ENCODE measurements at regions not wholly inside any gene's neighbourhood (a gene's known extent, or its start where the extent isn't known, plus 50 kb on each side); places are given as distances from the start of the nearest gene placed in this dataset.

DNA sequence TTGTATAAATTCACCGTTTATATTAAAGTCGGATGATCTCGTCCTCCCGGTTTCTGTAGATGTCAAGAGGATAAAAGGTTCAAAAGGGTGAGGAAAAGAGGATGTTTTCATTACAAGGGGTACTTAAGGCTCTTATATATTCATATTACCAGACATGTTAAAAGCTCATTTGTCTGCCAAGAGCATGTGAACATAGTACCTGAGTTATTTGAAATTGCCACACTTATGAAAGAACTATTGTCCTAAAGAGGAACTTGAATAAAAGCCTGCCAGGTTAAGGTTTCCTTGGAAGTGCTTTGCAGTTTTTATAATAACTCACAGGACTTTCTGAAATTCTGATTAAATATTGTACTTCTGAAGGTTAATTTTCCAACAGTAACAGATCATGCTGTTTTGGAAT, 1915.1 kb downstream of the MAT2B start:
- Mint-ChIP-seq H3K36me3 (ENCODE audit: low read depth) (no peaks in the 10 kb centered on the region), H3K9me3 (peaks cover 13% of the 10 kb centered on the region), H3K4me1 (ENCODE audit: low read depth) (no peaks in the 10 kb centered on the region), H3K4me3 (no peak overlapping the region), H3K27ac (no peak overlapping the region), H3K27me3 (ENCODE audit: low read depth) (no peaks in the 10 kb centered on the region)
- DNase-seq (ENCODE audit: low spot score) = no peak

DNA sequence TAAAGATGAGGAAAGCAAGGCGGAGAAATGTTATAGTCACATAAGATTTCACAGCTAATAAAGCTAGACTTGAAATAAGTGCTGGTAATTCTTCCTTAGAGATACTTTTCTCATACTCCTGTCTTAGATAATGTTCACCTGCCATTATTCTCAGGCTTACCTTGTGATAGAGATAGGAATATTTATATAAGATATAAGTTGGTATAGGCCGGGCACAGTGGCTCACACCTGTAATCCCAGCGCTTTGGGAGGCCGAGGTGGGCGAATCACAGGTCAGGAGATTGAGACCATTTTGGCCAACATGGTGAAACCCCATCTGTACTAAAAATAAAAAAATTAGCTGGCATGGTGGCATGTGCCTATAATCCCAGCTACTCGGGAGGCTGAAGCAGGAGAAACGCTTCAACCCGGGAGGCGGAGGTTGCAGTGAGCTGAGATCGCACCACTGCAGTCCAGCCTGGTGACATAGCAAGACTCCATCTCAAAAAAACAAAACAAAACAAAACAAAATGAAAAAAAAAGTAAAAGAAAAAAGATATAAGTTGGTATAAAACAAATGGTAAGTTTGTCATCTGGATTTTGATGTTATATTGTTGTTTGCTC, 1918.4 kb downstream of the MAT2B start:
- no peak for DNase-seq (ENCODE audit: low spot score)
- no peaks in the 10 kb centered on the region for H3K27me3 Mint-ChIP-seq (ENCODE audit: low read depth)
- H3K4me1 Mint-ChIP-seq (ENCODE audit: low read depth) = no peaks in the 10 kb centered on the region
- no peak overlapping the region for H3K27ac Mint-ChIP-seq
- H3K4me3 Mint-ChIP-seq = no peak overlapping the region
- no peaks in the 10 kb centered on the region for H3K36me3 Mint-ChIP-seq (ENCODE audit: low read depth)
- peaks cover 7% of the 10 kb centered on the region for H3K9me3 Mint-ChIP-seq

DNA sequence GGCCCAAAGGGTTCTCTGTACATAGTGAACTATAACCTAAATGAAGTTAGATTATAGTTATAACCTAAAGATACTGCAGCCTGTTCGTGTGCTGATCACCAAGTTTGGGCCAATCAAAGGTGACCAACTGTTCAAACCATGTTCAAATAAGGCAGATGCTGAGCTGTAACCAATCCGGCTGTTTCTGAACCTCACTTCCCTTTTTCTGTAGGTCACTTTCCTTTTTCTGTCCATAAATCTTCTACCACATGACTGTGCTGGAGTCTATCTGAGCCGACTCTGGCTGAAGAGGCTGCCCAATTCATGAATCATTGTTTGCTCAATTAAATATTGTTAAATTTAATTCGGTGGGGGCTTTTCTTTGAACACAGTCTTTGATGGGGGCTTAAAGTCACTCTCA, 1920.2 kb downstream of the MAT2B start:
- no peak overlapping the region for H3K4me3 Mint-ChIP-seq
- H3K27me3 Mint-ChIP-seq (ENCODE audit: low read depth) = no peaks in the 10 kb centered on the region
- no peaks in the 10 kb centered on the region for H3K36me3 Mint-ChIP-seq (ENCODE audit: low read depth)
- H3K4me1 Mint-ChIP-seq (ENCODE audit: low read depth) = no peaks in the 10 kb centered on the region
- H3K9me3 Mint-ChIP-seq = no peaks in the 10 kb centered on the region
- H3K27ac Mint-ChIP-seq = no peak overlapping the region
- DNase-seq (ENCODE audit: low spot score) = no peak

DNA sequence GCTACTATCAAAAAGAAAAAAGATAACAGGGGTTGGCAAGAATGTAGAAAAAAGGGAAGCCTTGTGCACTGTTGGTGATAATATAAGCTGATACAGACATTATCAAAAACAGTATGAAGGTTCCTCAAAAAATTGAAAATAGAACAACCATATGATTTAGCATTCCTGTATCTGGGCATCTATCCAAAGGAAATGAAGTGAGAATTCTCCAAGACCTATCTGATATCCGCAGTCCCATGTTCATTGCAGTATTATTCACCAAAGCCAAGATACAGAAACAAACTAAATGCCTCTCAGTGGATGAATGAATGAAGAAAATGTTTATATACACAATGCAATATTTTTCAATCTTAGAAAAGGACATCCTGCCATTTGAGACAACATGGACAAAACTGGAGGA, 1943.3 kb downstream of the MAT2B start:
- no peak overlapping the region for H3K27ac Mint-ChIP-seq
- no peak for DNase-seq (ENCODE audit: low spot score)
- H3K27me3 Mint-ChIP-seq (ENCODE audit: low read depth) = no peaks in the 10 kb centered on the region
- no peak overlapping the region for H3K4me3 Mint-ChIP-seq
- no peaks in the 10 kb centered on the region for H3K36me3 Mint-ChIP-seq (ENCODE audit: low read depth)
- no peaks in the 10 kb centered on the region for H3K4me1 Mint-ChIP-seq (ENCODE audit: low read depth)
- peaks cover 5% of the 10 kb centered on the region for H3K9me3 Mint-ChIP-seq

DNA sequence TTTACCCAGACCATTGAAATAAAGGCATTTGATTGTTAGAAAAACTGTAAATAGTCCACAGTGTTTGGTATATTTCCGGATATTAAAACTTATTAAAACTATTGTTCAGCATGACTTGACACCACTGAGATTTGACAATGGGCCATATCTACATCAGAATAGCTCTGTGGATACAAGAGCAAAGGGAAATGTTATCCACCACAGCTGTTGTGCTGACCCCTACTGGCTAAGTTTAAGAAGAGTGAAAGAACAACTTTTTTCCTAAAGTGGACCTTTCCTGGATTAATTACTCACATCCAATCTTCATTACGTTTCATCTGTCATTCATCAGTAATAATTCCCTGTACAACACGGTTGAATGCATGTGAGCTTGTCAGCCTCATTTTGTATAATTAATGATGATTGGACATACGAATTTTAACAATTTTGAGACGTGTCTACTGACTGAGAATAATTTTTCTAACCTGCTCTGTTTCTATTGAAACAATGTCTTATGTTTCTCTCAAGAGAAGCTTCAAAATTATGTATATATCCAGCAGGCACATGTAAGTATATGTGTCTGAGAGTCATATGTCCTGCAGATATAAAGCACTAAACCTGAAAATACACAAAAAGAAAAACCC, 1952.6 kb downstream of the MAT2B start:
- Mint-ChIP-seq H3K27me3 (ENCODE audit: low read depth) (no peaks in the 10 kb centered on the region), H3K27ac (no peak overlapping the region), H3K9me3 (no peaks in the 10 kb centered on the region), H3K4me1 (ENCODE audit: low read depth) (no peaks in the 10 kb centered on the region), H3K36me3 (ENCODE audit: low read depth) (no peaks in the 10 kb centered on the region), H3K4me3 (no peak overlapping the region)
- DNase-seq (ENCODE audit: low spot score) = no peak

DNA sequence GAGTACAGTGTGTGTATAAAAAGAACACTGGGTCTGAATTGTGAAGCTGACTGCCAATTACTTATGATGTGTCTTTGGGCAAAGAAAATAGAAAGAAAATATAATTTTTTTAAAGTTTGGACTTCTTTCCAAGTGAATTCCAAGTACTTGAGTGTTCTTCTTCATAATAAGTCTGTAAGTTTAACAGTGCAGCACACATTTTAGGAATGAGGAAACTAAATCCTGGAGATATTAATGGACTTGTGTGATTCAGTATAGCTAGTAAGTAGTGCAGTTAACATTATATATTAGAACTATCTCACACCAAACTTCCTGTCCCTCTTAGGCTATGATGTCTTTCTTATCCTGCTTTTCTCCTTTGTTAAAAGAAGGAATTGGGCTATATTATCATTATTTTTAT, 1953.8 kb downstream of the MAT2B start:
- Mint-ChIP-seq H3K36me3 (ENCODE audit: low read depth) (no peaks in the 10 kb centered on the region), H3K9me3 (no peaks in the 10 kb centered on the region), H3K27me3 (ENCODE audit: low read depth) (no peaks in the 10 kb centered on the region), H3K4me1 (ENCODE audit: low read depth) (no peaks in the 10 kb centered on the region), H3K27ac (no peak overlapping the region), H3K4me3 (no peak overlapping the region)
- no peak for DNase-seq (ENCODE audit: low spot score)

DNA sequence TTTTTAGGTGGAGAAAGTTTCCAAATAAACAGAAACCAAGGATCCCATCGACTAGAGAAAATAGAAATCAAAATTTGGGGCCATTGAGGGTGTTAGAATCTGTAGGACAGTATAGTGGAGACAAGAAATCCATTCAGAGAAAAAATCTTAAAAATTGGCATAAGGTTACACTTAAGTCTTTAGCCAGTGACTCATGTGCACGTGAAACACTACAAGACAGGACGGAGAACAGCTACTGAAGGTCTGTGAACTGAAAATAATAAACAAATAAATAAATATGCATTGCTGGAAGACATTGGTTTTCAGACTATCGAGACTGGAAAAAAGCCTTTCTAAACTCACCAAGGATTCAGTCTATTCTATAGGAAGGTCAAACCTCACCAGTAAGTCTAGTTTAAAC, 1955.5 kb downstream of the MAT2B start:
- Mint-ChIP-seq H3K27ac (no peak overlapping the region), H3K36me3 (ENCODE audit: low read depth) (no peaks in the 10 kb centered on the region), H3K4me1 (ENCODE audit: low read depth) (no peaks in the 10 kb centered on the region), H3K4me3 (no peak overlapping the region), H3K9me3 (peaks cover 3% of the 10 kb centered on the region), H3K27me3 (ENCODE audit: low read depth) (no peaks in the 10 kb centered on the region)
- no peak for DNase-seq (ENCODE audit: low spot score)

DNA sequence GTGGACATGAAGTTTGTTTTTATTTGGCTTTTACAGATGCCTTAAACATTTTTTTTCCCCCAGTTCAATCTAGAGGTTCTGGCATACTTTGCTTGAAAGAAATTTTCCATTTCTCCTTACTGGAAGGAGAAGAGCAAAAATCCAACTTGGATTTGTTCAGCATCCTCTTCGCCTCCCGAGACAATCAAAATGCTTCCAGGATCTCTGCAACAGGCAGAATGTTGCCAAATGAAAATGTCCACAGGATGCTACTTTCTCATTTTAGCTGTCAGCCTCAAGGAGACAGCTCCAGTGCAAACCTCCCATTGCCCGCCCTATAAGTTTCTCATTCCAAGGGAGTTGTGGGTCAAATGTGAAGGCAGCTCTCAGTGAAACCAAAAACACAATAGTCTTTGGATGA, 1972.1 kb downstream of the MAT2B start:
- Mint-ChIP-seq H3K36me3 (ENCODE audit: low read depth) (no peaks in the 10 kb centered on the region), H3K27ac (no peak overlapping the region), H3K4me1 (ENCODE audit: low read depth) (no peaks in the 10 kb centered on the region), H3K27me3 (ENCODE audit: low read depth) (no peaks in the 10 kb centered on the region), H3K4me3 (no peak overlapping the region), H3K9me3 (no peaks in the 10 kb centered on the region)
- no peak for DNase-seq (ENCODE audit: low spot score)

DNA sequence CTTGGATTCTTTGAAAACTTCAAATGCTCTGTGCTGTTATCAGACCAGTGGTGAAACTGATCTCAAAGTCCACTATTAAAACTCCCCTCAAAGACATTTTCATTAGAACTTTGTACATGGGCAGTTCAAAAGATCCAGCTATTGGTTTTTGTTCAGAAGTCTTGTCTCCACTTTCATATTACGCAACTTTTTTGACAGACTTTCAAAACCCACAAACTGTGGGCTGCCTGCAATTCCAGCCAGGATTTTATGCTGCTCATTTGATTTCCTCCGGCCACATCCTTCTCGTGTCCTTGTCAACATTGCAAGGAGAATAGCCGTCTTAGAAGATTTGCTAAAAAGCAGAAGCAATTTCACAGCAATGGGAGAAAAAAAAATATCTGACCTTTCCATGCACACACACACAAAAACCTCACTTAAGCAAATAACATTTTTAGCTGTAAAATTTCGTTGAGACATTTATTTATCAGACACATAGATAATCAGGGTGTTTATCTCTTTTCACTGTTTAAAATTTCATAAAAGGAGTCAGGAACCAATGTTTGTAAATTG, 1990.5 kb downstream of the MAT2B start:
- no peak overlapping the region for H3K27ac Mint-ChIP-seq
- peaks cover 19% of the 10 kb centered on the region for H3K9me3 Mint-ChIP-seq
- no peaks in the 10 kb centered on the region for H3K36me3 Mint-ChIP-seq (ENCODE audit: low read depth)
- no peaks in the 10 kb centered on the region for H3K4me1 Mint-ChIP-seq (ENCODE audit: low read depth)
- no peak overlapping the region for H3K4me3 Mint-ChIP-seq
- H3K27me3 Mint-ChIP-seq (ENCODE audit: low read depth) = no peaks in the 10 kb centered on the region
- DNase-seq (ENCODE audit: low spot score) = no peak

DNA sequence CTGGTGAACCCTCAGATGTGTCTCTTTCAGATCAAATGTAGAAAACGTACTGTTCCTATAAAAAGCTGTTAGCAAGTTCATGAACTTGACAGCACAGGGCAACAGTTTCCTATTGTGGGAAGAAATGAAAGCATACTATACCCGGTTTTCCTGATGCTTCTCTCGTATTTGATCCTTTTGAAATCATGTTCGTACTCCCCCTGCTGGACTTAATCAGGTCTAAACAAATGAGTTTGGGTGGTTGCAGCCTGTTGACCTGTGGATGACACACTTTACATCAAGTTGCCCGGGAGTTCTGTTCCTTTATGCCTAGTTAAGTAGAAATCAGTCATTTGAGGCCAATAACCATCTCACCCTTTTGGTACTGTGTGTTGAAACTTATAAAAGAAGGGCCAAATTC, 1992.3 kb downstream of the MAT2B start:
- H3K4me1 Mint-ChIP-seq (ENCODE audit: low read depth) = no peaks in the 10 kb centered on the region
- peaks cover 19% of the 10 kb centered on the region for H3K9me3 Mint-ChIP-seq
- H3K27ac Mint-ChIP-seq = no peak overlapping the region
- no peak for DNase-seq (ENCODE audit: low spot score)
- no peaks in the 10 kb centered on the region for H3K27me3 Mint-ChIP-seq (ENCODE audit: low read depth)
- no peaks in the 10 kb centered on the region for H3K36me3 Mint-ChIP-seq (ENCODE audit: low read depth)
- no peak overlapping the region for H3K4me3 Mint-ChIP-seq

DNA sequence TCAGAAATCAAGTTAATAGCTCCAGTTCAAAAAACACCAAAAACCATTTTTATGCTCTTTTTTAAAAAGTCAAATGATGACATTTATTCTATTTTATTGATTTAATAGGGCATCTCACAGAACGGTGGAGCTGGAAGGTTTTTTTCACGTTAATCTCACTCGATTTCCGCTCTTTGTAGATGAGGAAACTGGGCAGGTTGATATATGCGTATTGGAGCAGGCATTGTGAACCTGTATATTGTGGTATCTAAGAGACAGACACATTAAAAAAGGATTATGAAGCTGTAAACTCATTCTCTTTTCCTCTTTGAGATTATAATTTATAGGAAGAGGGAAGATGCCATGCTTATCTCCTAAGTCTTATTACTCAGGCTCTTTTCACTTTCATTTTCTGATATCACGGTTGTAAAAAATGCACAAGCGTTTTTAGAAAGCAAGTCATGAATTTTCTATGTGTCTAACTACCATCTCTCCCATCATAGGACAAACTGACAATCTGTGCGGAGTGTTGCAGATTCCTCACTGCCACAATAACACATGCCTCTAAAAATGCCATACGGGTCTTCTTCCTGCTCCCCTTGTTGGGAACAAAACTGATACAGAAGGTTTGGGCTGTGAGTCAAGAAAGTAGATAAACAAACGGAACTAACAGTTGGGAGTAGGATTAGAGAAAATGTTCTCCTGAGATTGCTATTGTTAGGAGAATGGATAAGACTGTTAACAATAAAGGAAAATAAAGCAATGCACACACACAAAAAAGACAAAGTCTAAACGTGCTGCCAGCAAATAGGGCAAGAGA, 1997.7 kb downstream of the MAT2B start:
- H3K36me3 Mint-ChIP-seq (ENCODE audit: low read depth) = no peaks in the 10 kb centered on the region
- H3K4me3 Mint-ChIP-seq = no peak overlapping the region
- no peaks in the 10 kb centered on the region for H3K4me1 Mint-ChIP-seq (ENCODE audit: low read depth)
- H3K27me3 Mint-ChIP-seq (ENCODE audit: low read depth) = no peaks in the 10 kb centered on the region
- no peak for DNase-seq (ENCODE audit: low spot score)
- peaks cover 15% of the 10 kb centered on the region for H3K9me3 Mint-ChIP-seq
- no peak overlapping the region for H3K27ac Mint-ChIP-seq

DNA sequence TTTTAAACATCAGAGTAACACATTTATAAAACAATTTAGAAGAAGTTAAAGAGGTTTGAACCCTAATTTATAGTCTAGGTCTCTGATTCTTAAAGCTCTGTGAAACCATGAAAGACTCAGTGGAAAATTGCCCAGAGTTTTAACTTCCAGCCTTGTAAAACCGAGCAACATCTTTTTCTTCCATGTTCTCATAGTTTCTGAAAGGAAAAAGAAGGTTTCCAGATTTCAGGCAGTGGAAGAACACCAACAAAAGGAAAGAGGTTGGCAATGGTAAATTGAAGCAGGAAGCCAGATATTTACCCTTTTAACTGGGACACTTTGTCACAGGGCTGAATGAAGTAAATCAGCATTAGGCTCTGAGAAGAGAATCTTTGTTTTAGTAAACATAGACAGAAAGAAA, 1999.3 kb downstream of the MAT2B start:
- H3K9me3 Mint-ChIP-seq = peaks cover 20% of the 10 kb centered on the region
- H3K36me3 Mint-ChIP-seq (ENCODE audit: low read depth) = no peaks in the 10 kb centered on the region
- H3K27ac Mint-ChIP-seq = no peak overlapping the region
- H3K4me3 Mint-ChIP-seq = no peak overlapping the region
- H3K4me1 Mint-ChIP-seq (ENCODE audit: low read depth) = no peaks in the 10 kb centered on the region
- DNase-seq (ENCODE audit: low spot score) = no peak
- H3K27me3 Mint-ChIP-seq (ENCODE audit: low read depth) = no peaks in the 10 kb centered on the region

DNA sequence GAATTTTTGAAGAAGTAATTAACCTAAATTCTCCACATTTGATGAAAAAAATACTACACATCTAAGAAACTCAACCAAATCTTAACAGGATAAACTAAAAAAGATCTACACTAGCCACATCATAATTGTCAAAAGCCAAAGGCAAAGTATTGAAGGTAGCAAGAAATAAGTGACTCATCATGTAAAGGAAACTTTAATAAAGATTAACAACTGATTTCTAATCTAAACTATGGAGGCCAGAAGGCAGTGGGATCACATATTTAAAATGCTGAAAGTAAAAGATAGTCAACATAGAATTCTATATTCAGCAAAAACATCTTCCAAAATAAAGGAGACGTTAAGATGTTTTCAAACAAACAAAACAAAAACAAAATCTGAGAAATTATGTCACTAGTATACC, 2002.9 kb downstream of the MAT2B start:
- no peak overlapping the region for H3K4me3 Mint-ChIP-seq
- DNase-seq (ENCODE audit: low spot score) = no peak

DNA sequence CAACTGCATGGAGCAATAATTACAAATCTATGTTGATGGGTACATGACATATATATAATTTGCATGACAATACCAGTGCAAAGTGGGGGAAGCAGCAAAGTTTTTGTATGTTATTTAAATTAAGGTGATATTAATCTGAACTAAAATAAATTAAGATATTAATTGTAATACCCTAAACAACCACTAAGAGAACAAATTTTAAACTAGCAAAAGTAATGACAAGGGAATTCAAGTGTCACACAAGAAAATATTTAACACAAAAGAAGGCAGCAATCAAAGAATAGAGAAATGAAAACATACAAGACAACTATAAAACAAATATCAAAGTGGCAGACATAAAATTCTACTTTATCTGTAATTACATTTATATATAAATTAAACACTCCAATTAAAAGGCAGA, 2003.4 kb downstream of the MAT2B start:
- Mint-ChIP-seq H3K27ac (no peak overlapping the region), H3K27me3 (ENCODE audit: low read depth) (no peaks in the 10 kb centered on the region), H3K9me3 (peaks cover 16% of the 10 kb centered on the region), H3K4me3 (no peak overlapping the region), H3K36me3 (ENCODE audit: low read depth) (no peaks in the 10 kb centered on the region), H3K4me1 (ENCODE audit: low read depth) (no peaks in the 10 kb centered on the region)
- no peak for DNase-seq (ENCODE audit: low spot score)

More for the DNA sequence above, 2002.9 kb downstream of the MAT2B start:
- H3K27ac Mint-ChIP-seq = no peak overlapping the region
- H3K27me3 Mint-ChIP-seq (ENCODE audit: low read depth) = no peaks in the 10 kb centered on the region
- peaks cover 21% of the 10 kb centered on the region for H3K9me3 Mint-ChIP-seq
- no peaks in the 10 kb centered on the region for H3K4me1 Mint-ChIP-seq (ENCODE audit: low read depth)
- H3K36me3 Mint-ChIP-seq (ENCODE audit: low read depth) = no peaks in the 10 kb centered on the region
